GM12864 (cell line): ENCODE measurements at regions not wholly inside any gene's neighbourhood (a gene's known extent, or its start where the extent isn't known, plus 50 kb on each side); places are given as distances from the start of the nearest gene placed in this dataset.
"Not testable (repeated sequence)": the region's sequence is repeated elsewhere in the genome, so short reads cannot be mapped to it uniquely, and the experiment has no call there.

Experiments used
- DNase-seq: peaks from one replicate; pipeline ENCODE4 v3.0.0-alpha.2; 2011; ENCODE audit warnings: low read depth
- H3K4me3 ChIP-seq: 2 replicates; pipeline ENCODE4 v1.5.1; 2011; ENCODE audit warnings: mild to moderate bottlenecking, low read depth, low read length, control low read depth
- CTCF ChIP-seq: IDR thresholded peaks from 2 replicates; pipeline ENCODE4 v1.5.1; 2011; ENCODE audit warnings: low read depth, mild to moderate bottlenecking, moderate library complexity, low read length, control low read depth, inconsistent platforms; ENCODE audit errors: missing control alignments

GRCh38 chr6:135116571-135116970 is 61.9 kb upstream of the HBS1L start:
- H3K4me3 ChIP-seq: no peak overlapping the region
- no peak for TF ChIP-seq CTCF
- no peak for DNase-seq

GRCh38 chr6:135115834-135116233 is 61.2 kb upstream of the HBS1L start:
- no peak overlapping the region for H3K4me3 ChIP-seq
- no peak for DNase-seq
- no peak for TF ChIP-seq CTCF

GRCh38 chr6:135115411-135115810 is 60.8 kb upstream of the HBS1L start:
- no peak overlapping the region for H3K4me3 ChIP-seq
- DNase-seq: no peak
- TF ChIP-seq CTCF: no peak

GRCh38 chr6:135114355-135115145 is 59.9 kb upstream of the HBS1L start:
- TF ChIP-seq CTCF: no peak
- no peak overlapping the region for H3K4me3 ChIP-seq
- DNase-seq: peak; percentile 36

- DNase-seq: no peak
- H3K4me3 ChIP-seq: no peak overlapping the region
- TF ChIP-seq CTCF: no peak
These were observed 59.2 kb upstream of the HBS1L start for GRCh38 chr6:135113860-135114259.

GRCh38 chr6:135112951-135113350 is 58.3 kb upstream of the HBS1L start:
- DNase-seq, H3K4me3 ChIP-seq: not testable (repeated sequence)

GRCh38 chr6:135110261-135110781 is 55.7 kb upstream of the HBS1L start:
- H3K4me3 ChIP-seq, DNase-seq: not testable (repeated sequence)

GRCh38 chr6:135109761-135110160 is 55.1 kb upstream of the HBS1L start:
- H3K4me3 ChIP-seq: no peak overlapping the region
- no peak for TF ChIP-seq CTCF

More at GRCh38 chr6:135109761-135110160, 55.1 kb upstream of the HBS1L start:
- DNase-seq: no peak
